NB4 (cell line): ENCODE measurements at regions not wholly inside any gene's neighbourhood (a gene's known extent, or its start where the extent isn't known, plus 50 kb on each side); places are given as distances from the start of the nearest gene placed in this dataset.

Source experiments
- DNase-seq: peaks from one replicate; pipeline ENCODE4 v3.0.0; 2010; ENCODE audit warnings: low read depth
- H3K4me3 ChIP-seq: one replicate; pipeline ENCODE4 v1.5.1; 2011; ENCODE audit warnings: mild to moderate bottlenecking, low read depth, low read length, moderate library complexity
- CTCF ChIP-seq: IDR thresholded peaks from one replicate; pipeline ENCODE4 v1.5.1; 2012; ENCODE audit warnings: low read depth, low read length
- MAX ChIP-seq: IDR thresholded peaks from 2 replicates; pipeline ENCODE4 v1.6.1; 2011; ENCODE audit warnings: low read depth, low read length
- MYC ChIP-seq: IDR thresholded peaks from 2 replicates; pipeline ENCODE4 v1.6.1; 2011; ENCODE audit warnings: low read depth, low read length
- POLR2A ChIP-seq: IDR thresholded peaks from 2 replicates; pipeline ENCODE4 v1.6.1; 2011; ENCODE audit warnings: mild to moderate bottlenecking; ENCODE audit not compliant: insufficient read length; ENCODE audit errors: extremely low read depth

GRCh38 chr11:29656597-29656996 is 360.2 kb downstream of the KCNA4 start:
- TF ChIP-seq CTCF (no peak), POLR2A (no peak), MYC (no peak), MAX (no peak)
- no peak for DNase-seq
- no peak overlapping the region for H3K4me3 ChIP-seq

GRCh38 chr11:29645373-29645772 is 371.5 kb downstream of the KCNA4 start:
- TF ChIP-seq POLR2A: no peak
- no peak for TF ChIP-seq CTCF
- no peak for TF ChIP-seq MAX
- no peak for TF ChIP-seq MYC
- H3K4me3 ChIP-seq: no peak overlapping the region
- no peak for DNase-seq

- no peak for TF ChIP-seq CTCF
- TF ChIP-seq MAX: no peak
- no peak for TF ChIP-seq POLR2A
- no peak for TF ChIP-seq MYC
- H3K4me3 ChIP-seq: no peak overlapping the region
- DNase-seq: no peak
Measured at GRCh38 chr11:29641201-29641600, 375.6 kb downstream of the KCNA4 start.

GRCh38 chr11:29634744-29635143 is 382.1 kb downstream of the KCNA4 start:
- TF ChIP-seq CTCF (no peak), MAX (no peak), MYC (no peak), POLR2A (no peak)
- no peak for DNase-seq
- H3K4me3 ChIP-seq: no peak overlapping the region

GRCh38 chr11:29634244-29634643 is 382.6 kb downstream of the KCNA4 start:
- DNase-seq: no peak
- no peak for TF ChIP-seq MYC
- no peak for TF ChIP-seq POLR2A
- no peak for TF ChIP-seq CTCF
- no peak for TF ChIP-seq MAX
- no peak overlapping the region for H3K4me3 ChIP-seq

- DNase-seq: no peak
- no peak overlapping the region for H3K4me3 ChIP-seq
- no peak for TF ChIP-seq CTCF
- TF ChIP-seq POLR2A: no peak
- no peak for TF ChIP-seq MAX
- no peak for TF ChIP-seq MYC
Measured at GRCh38 chr11:29629286-29629685, 387.5 kb downstream of the KCNA4 start.
